ENCODE measurements at regions not wholly inside any gene's neighbourhood (a gene's known extent, or its start where the extent isn't known, plus 50 kb on each side); places are given as distances from the start of the nearest gene placed in this dataset.

DNA sequence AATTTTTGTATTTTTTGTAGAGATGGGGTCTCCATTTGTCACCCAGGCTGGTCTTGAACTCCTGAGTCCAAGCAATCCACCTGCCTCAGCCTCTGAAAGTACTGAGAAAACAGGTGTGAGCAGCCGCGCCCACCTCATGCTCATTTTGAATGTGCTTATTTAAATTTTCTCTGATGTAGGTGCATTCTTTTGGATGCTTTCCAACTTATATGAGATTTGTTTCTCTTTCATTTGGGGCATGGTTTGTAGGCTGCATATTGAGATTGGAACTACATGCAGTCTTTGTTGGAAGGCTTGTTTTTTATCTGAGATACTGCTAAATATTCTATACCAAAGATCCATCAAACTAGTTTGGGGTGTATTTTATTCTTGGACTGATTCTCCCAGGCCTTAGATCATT is 81.0 kb upstream of the IVNS1ABP start:
- TF ChIP-seq POLR2A (IDR thresholded peaks at IDR 0.05) (no peak), CTCF (IDR thresholded peaks at IDR 0.05) (no peak)
